ENCODE measurements at regions not wholly inside any gene's neighbourhood (a gene's known extent, or its start where the extent isn't known, plus 50 kb on each side); places are given as distances from the start of the nearest gene placed in this dataset.
"Not testable (repeated sequence)": the region's sequence is repeated elsewhere in the genome, so short reads cannot be mapped to it uniquely, and the experiment has no call there.

DNA sequence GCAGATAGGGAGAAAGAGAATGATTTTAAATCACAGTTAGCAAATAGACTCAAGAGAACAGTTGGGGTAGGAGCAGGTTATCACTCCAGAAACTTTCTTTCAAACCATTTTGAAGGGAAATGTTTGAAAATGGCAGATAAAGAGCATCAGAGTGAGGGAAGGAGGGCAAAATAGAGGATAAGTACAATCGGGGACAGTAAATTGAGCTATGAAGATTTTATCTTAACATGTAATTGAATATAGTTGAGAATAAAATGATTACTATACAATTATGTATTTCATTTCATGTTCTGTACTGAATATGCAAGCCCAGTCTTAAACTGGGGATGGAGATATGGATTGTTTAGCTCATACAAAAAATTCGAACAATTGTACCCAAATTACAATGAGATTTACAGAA is 54.0 kb downstream of the MAP10 start:
- DNase-seq (ENCODE audit: low spot score): no peak
- in situ Hi-C loops (cut with MboI; ENCODE audit: low pct_unique_long_range_greater_than_20kb, low sequenced_read_pairs, unreplicated experiment): no loop called here
- TF ChIP-seq, protein P1, sequence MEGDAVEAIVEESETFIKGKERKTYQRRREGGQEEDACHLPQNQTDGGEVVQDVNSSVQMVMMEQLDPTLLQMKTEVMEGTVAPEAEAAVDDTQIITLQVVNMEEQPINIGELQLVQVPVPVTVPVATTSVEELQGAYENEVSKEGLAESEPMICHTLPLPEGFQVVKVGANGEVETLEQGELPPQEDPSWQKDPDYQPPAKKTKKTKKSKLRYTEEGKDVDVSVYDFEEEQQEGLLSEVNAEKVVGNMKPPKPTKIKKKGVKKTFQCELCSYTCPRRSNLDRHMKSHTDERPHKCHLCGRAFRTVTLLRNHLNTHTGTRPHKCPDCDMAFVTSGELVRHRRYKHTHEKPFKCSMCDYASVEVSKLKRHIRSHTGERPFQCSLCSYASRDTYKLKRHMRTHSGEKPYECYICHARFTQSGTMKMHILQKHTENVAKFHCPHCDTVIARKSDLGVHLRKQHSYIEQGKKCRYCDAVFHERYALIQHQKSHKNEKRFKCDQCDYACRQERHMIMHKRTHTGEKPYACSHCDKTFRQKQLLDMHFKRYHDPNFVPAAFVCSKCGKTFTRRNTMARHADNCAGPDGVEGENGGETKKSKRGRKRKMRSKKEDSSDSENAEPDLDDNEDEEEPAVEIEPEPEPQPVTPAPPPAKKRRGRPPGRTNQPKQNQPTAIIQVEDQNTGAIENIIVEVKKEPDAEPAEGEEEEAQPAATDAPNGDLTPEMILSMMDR (IDR thresholded peaks at IDR 0.05; ENCODE audit: extremely low read depth, insufficient read depth, missing control alignments): no peak

DNA sequence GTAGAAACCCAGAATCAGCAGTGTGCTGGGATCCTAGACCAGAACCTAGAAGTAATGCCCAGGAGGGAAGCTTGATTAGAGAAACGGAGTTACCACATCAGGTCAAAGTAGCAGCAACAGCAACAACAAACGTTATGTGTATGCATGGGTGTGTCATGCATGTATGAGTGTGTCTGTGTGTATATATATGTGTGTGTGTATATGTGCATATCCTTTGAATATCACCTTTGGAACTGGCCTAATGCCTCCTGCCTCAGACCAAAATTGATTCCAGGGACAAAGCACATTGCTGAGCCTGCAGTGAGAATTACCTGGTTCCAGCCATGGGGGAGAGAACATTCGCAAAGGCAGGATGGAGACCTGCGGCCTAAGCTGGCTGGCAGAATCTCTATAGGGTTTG is 55.9 kb downstream of the MAP10 start:
- in situ Hi-C loops (cut with MboI; ENCODE audit: low pct_unique_long_range_greater_than_20kb, low sequenced_read_pairs, unreplicated experiment): no loop called here
- DNase-seq (ENCODE audit: low spot score): no peak
- TF ChIP-seq, protein P1 (IDR thresholded peaks at IDR 0.05; ENCODE audit: extremely low read depth, insufficient read depth, missing control alignments): no peak

DNA sequence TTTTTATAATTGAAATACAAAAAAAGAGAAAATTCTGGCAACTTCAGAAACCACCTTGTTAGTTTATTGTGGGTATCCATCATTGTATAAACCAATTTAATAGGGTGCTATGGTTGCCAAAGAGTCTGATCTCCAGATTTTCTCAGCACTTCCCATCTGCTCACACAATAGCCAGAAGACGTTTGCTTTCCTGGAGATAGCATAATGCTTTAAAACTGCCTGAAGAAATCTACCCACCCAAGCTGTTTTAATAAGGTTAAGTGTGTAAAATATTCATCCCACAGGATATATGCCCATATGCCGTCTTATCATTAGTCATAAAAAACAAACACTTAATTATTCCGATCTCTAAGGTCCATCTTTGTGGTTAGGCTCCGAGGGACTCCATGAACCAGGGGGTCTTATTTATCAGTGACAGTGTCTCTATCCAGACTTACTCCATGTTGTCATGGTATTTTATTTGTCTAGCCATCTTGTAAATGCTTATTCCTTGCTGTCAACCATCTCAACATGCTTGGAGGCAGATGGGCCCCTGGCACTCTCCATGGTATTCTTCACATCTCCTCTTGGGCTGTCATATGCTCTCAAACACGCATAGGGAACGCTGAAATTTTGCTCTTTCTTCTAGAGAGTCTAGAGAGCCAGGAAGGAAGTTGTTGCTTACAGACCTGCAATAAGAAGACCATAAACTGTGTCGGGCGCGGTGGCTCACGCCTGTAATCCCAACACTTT is 58.5 kb downstream of the MAP10 start:
- no peak for DNase-seq (ENCODE audit: low spot score)
- in situ Hi-C loops (cut with MboI; ENCODE audit: low pct_unique_long_range_greater_than_20kb, low sequenced_read_pairs, unreplicated experiment): no loop called here
- TF ChIP-seq, protein P1 (IDR thresholded peaks at IDR 0.05; ENCODE audit: extremely low read depth, insufficient read depth, missing control alignments): no peak

DNA sequence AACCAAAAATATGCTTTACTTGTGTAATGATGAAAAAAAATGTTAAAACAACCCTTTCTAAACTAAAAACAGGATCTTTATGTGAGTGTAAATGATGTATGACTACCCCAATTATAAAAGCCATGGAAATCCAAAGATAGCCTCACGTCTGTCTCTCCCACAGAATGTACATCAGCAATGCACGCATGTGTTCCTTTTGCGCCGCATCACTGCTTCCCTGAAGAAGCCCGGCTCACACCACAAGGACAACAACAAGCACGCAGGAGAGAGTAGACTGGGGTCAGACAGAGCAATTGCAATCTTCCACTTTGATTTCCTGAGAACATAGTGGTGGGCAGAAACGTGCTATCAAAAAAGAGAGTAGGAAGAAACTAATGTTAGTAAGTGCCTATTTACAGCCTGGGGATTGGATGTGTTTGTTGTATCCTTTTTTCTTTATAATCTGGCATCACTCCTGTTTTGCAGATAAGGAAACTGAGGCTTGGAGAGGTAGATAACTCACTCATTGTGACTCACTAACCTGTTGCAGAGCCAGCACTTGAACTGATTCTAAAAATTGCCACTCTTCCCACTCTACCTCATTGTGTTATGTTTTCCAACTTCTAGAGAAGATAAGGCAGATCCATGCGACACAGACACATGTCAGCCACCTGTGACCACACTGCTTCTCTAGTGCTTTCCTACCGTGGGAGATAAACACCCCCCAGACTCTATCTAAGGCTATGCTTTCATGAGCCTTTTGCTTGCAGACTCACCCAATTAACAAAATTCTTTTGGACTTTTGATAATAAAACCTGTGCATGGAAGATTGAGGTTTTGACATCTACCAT is 60.1 kb downstream of the MAP10 start:
- no peak for DNase-seq (ENCODE audit: low spot score)
- in situ Hi-C loops (cut with MboI; ENCODE audit: low pct_unique_long_range_greater_than_20kb, low sequenced_read_pairs, unreplicated experiment): no loop called here
- TF ChIP-seq, protein P1 (IDR thresholded peaks at IDR 0.05; ENCODE audit: extremely low read depth, insufficient read depth, missing control alignments): no peak

DNA sequence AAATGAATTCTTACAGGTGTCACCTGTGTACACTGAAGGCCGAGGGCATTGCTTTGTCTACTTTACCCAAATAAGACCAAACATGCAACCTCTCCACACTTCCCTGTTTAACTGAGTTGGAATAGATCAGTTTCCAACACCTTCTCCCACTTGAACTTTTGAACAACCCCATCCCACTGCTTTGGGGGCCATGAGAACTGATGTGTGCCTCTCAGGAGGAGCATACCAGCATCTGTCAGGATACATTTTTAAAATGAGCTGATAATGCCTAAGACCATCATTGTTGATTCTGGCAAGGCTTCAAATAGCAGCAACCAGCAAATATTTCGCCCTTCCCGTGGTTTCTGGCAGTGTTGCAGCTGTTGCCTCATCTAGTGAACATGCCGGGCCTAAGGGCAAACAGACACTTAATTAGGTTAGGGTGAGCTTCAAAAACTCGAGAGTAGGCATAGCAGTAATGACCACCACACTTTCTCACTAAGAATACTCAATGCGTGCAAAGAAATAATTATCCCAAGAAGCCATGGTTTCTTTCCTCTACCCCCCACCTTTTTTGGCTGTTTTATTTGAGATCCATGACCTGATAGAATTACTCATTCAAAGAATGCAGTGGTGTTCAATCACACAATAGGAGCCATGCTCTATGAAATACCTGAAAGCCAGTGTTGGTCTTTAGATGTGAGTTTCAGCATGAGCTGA is 63.7 kb downstream of the MAP10 start:
- no peak for DNase-seq (ENCODE audit: low spot score)
- in situ Hi-C loops (cut with MboI; ENCODE audit: low pct_unique_long_range_greater_than_20kb, low sequenced_read_pairs, unreplicated experiment): no loop called here
- TF ChIP-seq, protein P1 (IDR thresholded peaks at IDR 0.05; ENCODE audit: extremely low read depth, insufficient read depth, missing control alignments): no peak

DNA sequence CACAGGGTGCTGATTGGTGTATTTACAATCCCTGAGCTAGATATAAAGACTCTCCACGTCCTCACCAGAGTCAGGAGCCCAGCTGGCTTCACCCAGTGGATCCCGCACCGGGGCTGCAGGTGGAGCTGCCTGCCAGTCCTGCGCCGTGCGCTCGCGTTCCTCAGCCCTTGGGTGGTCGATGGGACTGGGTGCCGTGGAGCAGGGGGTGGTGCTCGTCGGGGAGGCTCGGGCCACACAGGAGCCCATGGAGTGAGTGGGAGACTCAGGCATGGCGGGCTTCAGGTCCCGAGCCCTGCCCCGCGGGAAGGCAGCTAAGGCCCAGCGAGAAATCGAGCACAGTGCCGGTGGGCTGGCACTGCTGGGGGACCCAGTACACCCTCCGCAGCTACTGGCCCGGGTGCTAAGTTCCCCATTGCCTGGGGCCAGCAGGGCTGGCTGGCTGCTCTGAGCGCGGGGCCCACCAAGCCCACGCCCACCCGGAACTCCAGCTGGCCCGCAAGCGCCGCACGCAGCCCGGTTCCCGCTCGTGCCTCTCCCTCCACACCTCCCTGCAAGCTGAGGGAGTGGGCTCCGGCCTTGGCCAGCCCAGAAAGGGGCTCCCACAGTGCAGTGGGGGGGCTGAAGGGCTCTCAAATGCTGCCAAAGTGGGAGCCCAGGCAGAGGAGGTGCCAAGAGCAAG is 66.2 kb downstream of the MAP10 start:
- DNase-seq (ENCODE audit: low spot score); in situ Hi-C loops (cut with MboI; ENCODE audit: low pct_unique_long_range_greater_than_20kb, low sequenced_read_pairs, unreplicated experiment): not testable (repeated sequence)
